NCI-H510A treated with DMSO at 0.1 percent for 48 hours (cell line): ENCODE measurements at regions not wholly inside any gene's neighbourhood (a gene's known extent, or its start where the extent isn't known, plus 50 kb on each side); places are given as distances from the start of the nearest gene placed in this dataset.
A peak's percentile ranks its signal among the peaks of the same experiment; 100 is the strongest.

Experiments used
- DNase-seq: peaks from one replicate; lab custom pipeline; 2025; lab: John Stamatoyannopoulos, UW

DNA sequence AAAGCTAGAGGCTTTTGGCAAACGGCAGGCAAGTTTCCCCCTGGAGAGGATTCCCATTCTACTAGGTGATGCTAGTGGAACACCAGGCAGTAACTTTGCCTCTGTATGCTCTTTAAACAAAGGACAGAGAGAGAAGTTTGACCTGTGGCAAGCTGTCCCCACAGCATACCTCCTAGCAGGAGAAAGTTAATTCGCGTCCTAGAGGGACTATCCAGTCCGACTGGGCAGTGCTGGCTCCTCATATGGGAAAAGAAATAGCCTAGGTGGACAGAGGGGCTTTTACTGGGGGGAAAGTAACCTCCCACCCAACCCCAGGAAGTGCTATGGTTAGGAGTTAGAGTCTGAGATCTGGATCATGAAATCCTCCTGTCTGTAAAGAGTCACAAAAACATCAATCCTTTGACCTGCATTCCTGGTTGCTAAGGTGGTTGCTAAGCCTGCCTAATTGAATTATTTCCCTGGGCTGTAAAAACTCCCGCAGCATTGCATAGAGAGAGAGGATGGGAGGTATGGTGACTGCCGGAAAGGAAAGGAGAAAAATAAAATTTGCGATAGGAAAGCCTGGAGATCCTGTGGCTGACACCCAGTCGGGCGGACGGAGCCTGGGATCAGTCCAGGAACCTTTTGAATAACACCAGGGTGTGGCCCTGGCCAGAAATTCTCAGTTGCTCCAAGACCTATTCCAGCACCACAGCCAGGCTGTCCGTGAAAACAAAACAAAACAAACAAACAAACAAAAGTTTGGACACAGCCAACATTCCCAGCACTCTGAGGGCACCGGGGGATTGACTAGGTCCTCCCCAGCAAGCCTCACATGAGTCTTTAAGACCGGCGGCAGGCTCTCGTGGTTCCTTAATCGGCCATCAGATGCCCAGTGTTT lies 67.7 kb upstream of the ATP11B start:
- DNase-seq, result no peak

DNA sequence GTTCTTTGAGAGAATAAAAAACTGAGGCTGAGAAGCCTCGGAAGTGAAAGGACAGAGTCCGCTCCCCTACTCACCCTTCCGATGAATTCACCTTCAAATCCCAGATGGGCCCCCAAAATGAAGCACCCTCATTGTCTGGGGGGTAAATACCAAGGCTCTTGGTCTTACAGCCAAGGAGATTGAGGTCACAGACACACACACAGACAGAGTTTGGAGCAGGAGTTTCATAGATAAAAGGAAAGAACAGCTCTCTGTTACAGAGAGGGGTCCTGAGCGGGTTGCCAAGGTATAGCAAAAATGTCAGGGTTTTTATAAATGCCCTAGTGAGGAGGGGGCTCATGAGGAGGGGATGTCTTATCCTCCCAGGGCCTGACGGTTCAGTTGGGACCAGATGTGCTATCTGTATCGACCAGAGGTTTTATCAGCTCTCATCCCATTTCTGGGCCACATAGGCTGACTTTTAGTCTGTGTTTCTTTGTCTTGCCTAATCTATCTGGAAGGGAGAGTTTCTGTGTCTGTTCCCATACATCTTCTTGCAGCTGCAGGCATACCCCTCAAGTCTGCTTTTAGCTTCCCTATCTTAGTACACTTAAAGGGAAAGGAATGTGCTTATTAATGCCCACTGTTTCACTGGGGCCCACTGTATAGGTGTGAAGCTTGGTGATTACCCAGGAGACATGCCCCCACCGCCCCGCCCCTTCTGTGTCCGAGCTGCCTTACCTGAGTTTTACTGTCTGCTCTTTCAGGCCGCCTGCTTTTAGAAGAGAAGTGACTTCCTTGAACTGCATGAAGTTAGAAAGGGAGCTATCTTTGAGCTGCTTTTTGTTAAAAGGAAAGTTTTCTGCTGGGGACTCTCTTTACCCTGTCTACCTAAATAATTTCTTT lies 66.8 kb upstream of the ATP11B start:
- DNase-seq, result no peak

DNA sequence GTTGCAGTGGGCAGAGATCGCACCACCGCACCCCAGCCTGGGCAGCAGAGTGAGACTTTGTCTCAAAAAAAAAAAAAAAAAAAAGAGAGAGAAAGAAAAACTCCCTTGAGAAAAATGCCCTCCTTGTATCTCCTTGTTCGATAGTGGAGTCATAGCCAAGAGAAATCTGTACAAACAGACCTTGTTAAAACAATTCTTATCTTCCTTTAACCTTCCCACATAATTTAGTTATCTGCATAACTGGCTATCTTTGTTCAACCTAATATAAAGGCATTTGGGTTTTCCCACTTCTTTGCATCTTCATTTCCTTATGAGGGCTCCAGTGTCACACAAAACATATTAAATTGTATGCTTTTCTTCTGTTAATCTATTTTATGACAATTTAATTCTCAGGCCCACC lies 65.1 kb upstream of the ATP11B start:
- DNase-seq, result no peak

DNA sequence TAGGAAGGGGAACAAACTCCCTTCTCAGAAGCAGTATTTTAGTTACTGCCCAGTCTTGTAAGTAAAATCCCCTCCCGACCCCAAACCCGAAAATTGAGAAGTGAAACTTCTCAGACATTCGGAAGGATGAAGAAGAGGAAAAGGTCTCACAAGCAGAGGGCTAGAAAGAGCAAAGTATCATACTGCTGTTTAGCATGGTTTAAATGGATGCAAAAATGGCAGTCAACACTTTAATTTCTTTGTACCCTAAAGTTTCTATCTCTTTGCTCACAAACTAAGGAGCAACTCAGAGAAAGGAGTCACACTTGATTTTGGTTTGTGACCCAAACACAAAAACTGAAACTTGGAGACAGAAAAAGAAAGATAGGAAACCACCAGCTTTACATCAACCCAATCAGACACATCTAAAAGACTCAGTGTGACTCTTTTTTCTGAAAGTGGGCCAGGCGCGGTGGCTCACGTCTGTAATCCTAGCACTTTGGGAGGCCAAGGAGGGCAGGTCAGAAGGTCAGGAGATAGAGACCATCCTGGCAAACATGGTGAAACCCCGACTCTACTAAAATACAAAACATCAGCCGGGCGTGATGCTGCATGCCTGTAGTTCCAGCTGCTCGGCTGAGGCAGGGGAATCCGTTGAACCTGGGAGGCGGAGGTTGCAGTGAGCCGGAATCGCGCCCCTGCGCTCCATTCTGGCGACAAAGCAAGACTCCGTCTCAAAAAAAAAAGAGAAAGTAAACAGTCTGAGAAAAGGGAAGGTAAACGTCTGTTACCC lies 63.2 kb upstream of the ATP11B start:
- DNase-seq, result no peak

DNA sequence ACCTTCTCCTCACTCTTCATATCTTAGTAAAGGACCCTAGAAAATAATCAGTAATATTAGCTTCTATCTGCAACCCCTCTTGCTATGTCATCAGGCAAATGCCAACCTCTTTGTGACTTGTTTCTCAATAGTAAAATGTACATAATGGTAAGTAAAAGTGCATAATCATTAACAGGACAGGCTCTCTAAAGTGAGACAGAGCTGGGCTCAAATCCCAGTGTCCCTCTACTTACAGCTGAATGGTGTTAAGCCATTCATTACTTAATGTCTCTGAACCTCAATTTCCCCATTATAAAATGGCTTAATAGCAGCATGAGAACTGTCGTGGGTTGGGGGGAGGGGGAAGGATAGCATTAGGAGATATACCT lies 62.6 kb upstream of the ATP11B start:
- no peak for DNase-seq

DNA sequence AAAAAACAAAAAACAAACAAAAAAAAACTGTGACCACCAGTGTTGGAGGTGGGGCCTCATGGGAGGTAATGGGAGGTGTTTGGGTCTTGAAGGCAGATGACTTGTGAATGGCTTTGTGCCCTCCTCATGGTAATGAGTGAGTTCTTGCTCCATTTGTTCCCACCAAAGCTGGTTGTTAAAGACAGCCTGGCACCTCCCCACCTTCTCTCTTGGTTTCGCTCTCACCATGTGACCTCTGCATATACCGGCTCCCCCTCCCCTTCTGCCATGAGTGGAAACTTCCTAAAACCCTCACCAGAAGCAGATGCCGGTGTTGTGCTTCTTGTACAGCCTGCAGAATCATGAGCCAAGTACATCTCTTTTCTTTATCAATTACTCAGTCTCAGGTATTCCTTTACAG lies 61.5 kb upstream of the ATP11B start:
- DNase-seq, result no peak

DNA sequence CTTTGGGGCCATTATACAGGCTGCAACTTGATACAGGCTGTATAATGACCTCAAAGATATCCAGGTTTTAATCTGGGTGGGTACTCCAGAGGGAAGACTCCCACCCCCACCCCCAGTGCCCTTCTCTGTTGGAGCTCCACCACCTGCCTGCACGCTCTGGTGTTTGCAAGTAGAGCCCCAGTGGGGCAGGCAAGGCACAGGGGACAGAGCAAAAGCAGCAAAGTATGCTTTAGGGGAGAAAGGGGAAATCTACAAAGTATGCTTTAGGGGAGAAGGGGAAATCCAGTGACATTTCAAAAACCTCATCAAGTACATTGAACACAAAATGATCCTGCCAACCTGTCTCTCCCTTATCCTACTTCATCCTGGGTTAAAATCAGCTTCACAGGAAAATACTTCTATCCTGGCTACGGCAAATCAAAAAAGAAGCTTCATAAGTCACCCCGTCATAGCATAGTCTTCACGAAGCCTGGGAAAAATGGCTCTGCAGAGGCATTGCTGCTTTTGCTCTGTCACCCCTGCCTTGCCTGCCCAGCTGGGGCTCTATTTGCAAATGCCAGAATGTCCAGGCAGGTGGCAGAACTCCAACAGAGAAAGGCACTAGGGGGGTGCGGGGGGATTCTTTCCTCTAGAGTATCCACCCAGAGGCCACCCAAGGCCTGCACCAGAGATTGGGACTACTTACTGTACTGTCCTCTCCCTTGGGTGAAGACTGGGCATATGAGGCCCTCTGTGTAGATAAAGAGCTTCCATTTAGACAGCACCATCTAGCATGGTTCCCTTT lies 60.9 kb upstream of the ATP11B start:
- no peak for DNase-seq

DNA sequence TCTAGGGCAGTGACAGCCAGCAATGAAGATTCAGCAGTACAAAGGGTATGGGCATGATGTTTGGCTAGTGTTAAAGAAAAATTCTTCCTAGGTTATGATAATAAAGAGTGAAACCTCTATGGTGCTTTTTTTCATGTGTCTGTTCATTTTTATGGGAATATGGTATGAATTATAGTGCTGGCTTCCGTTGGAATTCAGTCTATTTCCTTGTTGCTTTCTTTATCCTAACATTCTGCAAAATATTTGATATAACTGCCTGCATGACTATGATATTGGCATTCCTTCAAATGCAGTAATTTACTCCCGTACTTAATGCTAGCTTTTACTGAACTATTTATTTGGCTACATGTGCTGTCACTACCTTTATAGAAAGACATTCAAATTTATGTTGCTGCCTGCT lies 57.6 kb upstream of the ATP11B start:
- no peak for DNase-seq

DNA sequence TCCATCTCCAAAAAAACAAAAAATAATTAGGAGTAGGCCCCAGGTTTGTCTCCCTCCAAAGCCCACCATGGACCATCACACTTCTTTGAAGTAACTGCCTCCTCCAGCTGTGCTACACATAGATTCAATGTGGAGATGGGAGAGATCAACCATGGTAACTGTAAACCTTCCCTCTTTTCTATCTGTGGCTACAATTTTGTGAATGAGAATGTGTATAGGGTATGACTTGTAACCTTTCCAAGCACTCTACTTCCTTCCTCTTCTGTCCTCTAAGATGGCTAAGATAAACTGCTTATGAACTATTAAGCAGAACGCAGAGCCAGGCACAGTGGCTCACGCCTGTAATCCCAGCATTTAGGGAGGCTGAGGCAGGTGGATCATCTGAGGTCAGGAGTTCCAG lies 55.5 kb upstream of the ATP11B start:
- no peak for DNase-seq

DNA sequence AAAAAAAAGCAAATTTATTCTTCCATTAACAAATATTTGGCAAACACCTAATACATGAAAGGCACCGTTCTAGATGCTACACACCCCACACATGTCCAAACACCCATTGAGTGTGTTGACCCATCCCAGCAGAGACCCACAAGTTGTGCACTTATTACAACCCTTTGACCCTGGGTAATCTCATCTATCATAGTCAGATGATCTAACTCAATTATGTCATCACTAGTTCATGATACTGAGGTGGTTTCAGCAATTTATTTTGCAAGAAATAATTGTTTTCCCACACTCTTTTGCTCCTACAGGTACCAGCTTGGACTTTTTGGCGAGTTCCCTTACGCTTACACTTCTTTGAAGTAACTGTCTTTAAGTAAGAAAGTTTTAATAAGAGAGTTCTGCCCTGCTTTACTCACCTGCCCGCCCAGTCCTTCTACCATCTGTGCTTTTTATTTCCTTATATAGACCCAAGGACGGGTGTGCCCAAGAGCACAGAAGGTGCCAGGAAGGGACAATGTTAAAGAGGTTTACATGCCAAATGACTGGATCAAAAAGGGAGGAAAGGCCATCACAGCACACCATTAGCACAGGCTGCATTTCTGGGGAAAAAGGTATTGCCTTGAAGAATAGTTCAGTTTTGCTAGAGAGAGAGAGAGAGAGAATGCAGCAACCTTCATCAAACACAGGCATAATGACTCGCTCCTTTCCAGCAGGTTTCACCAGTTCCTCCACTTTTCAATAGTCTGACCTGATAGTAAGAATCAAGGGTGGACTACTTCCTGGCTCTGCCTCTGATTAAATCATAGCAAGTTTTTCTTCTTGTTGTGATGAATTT lies 54.5 kb upstream of the ATP11B start:
- DNase-seq, result peak; percentile 89

DNA sequence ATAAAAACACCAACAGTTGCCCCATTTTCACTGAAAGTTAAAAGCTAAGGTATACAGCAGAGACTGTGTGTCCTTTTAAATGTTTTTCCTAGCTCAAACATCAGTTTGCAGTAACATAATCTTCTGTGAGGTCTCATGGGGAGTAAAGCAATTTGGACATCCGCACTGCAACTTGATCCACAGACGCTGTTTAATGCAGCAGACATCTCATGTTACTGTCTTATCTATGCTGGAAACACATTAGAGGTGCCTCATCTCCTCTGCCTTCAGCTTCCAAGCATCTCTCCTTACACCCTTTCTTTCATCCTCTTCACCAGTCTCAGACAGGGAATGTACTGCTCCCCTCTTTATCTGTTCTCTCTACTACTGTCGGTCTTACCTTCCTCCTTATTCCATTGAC lies 53.7 kb upstream of the ATP11B start:
- peak; percentile 67 for DNase-seq

DNA sequence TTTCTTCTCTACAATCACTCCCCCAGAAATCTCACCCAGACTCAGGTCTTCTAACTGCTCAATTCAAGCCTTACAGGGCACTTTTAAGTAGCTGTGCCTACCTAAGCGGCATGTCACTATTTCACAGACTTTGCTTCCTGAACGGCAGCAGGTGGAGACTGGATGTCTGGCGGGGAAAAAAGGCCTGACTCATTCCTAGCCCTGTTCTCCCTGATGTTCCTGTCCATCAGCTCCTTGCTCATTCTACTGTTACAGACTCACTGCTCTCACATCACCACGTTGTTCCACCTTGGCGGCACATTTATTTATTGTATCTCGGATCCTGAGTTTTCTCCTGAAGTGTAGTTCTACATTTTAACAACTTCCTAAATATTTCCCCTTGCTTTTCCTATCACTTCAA lies 52.6 kb upstream of the ATP11B start:
- peak; percentile 83 for DNase-seq

DNA sequence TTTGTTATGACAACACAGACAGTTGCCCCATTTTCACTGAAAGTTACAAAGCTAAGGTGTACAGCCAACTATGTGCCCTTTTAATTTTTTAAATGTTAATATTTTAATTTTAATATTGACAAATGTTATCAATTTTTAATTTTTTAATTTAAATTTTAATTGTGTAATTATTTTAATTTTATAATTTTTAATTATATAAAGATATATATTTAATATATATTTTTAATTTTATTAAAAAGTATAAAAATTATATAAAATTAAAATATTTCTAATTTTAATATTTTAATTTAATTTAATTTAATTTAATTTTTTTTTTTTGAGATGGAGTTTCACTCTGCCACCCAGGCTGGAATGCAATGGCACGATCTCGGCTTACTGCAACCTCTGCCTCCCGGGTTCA lies 52.1 kb upstream of the ATP11B start:
- no peak for DNase-seq
